ENCODE measurements at regions not wholly inside any gene's neighbourhood (a gene's known extent, or its start where the extent isn't known, plus 50 kb on each side); places are given as distances from the start of the nearest gene placed in this dataset.

DNA sequence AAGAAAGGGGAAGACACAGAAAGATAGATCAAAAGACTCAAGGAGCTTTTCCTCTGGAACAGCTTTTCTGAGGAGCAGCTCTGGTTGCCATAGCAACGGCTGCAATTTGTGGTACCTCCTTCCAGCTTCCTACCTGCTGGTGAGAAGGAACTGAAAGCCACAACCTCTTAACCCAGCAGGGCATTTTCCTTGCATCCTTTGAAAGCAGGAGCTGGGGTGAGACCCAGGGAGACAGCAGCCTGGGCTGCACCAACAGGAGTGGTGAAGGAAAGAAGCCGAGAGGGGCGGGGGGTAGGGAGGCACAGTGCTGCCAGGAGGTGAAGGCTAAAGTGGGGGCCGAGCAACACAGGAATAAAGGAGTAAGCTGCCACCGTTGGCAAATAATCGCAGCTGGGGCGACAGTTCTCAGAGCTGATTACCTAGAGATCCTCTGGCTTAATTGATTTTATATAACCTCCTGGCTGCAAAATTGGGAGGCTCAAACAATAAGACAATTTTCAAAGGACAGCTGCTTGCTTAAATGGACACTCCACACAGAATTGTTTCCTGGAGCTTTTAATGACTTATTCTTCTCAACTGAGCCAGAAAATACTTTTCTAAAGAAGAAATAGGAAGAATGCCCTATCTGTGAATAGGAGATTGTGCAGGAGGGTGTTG lies 129.4 kb downstream of the RPAP3 start:
- no peak overlapping the region for H2BK5ac ChIP-seq (ENCODE audit: low read depth, low read length, poor library complexity, severe bottlenecking)
- dilution Hi-C loops (cut with HindIII; ENCODE audit: low sequenced_read_pairs, unreplicated experiment) (no loop called here), in situ Hi-C loops (cut with MboI; ENCODE audit: low sequenced_read_pairs) (no loop called here), intact Hi-C loops (cut with micrococcal nuclease) (no loop called here)
- ChIA-PET CTCF (interaction anchor here (1.1 kb wide), 1 partner anchor 11 kb away, joined by 3 read pairs; no protein-coding TSS in a partner anchor), POLR2A (ENCODE audit: unreplicated experiment) (no interaction called here)
- no peaks in the 10 kb centered on the region for H3K9me1 ChIP-seq (ENCODE audit: insufficient read depth, low read length)
- H3K4me1 ChIP-seq (ENCODE audit: control insufficient read depth, insufficient read depth, low read length), result no peaks in the 10 kb centered on the region
- H3K9ac ChIP-seq (ENCODE audit: low read depth, low read length), result no peak overlapping the region
- no TSS peak for BruUV-seq (replicated peaks)
- no peak overlapping the region for H3K23ac ChIP-seq (ENCODE audit: low read depth, low read length)
- no peak for DNase-seq
- no peak overlapping the region for H3K27ac ChIP-seq (ENCODE audit: insufficient read depth, low read length)
- H2AK5ac ChIP-seq (ENCODE audit: low read depth, low read length), result no peak overlapping the region
- H3K9me3 ChIP-seq (ENCODE audit: control insufficient read depth, insufficient read depth, low read length), result no peaks in the 10 kb centered on the region
- no peak overlapping the region for H2BK15ac ChIP-seq (ENCODE audit: low read depth, low read length)
- H2BK120ac ChIP-seq (ENCODE audit: low read depth, low read length), result no peak overlapping the region
- no peak overlapping the region for H2AFZ ChIP-seq (replicated peaks; ENCODE audit: low read length, poor library complexity)
- H4K5ac ChIP-seq (ENCODE audit: low read depth, low read length), result no peak overlapping the region
- H4K8ac ChIP-seq (ENCODE audit: low read depth in 2 of 2, low read length in 2 of 2), result no peak overlapping the region
- no peak overlapping the region for H3K4me2 ChIP-seq (ENCODE audit: low read depth, low read length)
- H4K20me1 ChIP-seq (ENCODE audit: insufficient read depth, low read length), result no peaks in the 10 kb centered on the region
- no peak overlapping the region for H3K18ac ChIP-seq (ENCODE audit: low read depth, low read length)
- H3K4me3 ChIP-seq (ENCODE audit: insufficient read depth, low read depth, low read length), result no peak overlapping the region
- no peak overlapping the region for H4K91ac ChIP-seq (ENCODE audit: insufficient read depth, low read depth, low read length)
- H2BK20ac ChIP-seq (ENCODE audit: low read depth, low read length), result no peak overlapping the region
- no peaks in the 10 kb centered on the region for H3K36me3 ChIP-seq (ENCODE audit: control insufficient read depth, insufficient read depth, low read length)
- no peak for TF ChIP-seq RFX5 (IDR thresholded peaks at IDR 0.05; ENCODE audit: low read depth, low read length)
- no peak for TF ChIP-seq CEBPB (IDR thresholded peaks at IDR 0.05; ENCODE audit: low read depth, low read length)
- no peak for TF ChIP-seq MAZ (IDR thresholded peaks at IDR 0.05; ENCODE audit: borderline replicate concordance, low read depth, low read length)
- no peak for TF ChIP-seq SMC3 (IDR thresholded peaks at IDR 0.05; ENCODE audit: low read depth, low read length)
- no peak for TF ChIP-seq MAFK (IDR thresholded peaks at IDR 0.05; ENCODE audit: low read depth, low read length)
- no peak for TF ChIP-seq NFE2L2 (IDR thresholded peaks at IDR 0.05; ENCODE audit: low read depth, low read length)
- no peak for TF ChIP-seq BHLHE40 (IDR thresholded peaks at IDR 0.05; ENCODE audit: low read depth, low read length)
- no peak for TF ChIP-seq RCOR1 (IDR thresholded peaks at IDR 0.05; ENCODE audit: insufficient replicate concordance, low read length)
- TF ChIP-seq CHD1 (IDR thresholded peaks at IDR 0.05; ENCODE audit: low read depth, low read length), result no peak
- TF ChIP-seq, protein P1, sequence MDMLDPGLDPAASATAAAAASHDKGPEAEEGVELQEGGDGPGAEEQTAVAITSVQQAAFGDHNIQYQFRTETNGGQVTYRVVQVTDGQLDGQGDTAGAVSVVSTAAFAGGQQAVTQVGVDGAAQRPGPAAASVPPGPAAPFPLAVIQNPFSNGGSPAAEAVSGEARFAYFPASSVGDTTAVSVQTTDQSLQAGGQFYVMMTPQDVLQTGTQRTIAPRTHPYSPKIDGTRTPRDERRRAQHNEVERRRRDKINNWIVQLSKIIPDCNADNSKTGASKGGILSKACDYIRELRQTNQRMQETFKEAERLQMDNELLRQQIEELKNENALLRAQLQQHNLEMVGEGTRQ (IDR thresholded peaks at IDR 0.05; ENCODE audit: low read depth, low read length), result no peak
- TF ChIP-seq POLR2A (IDR thresholded peaks at IDR 0.05; ENCODE audit: low read depth, low read length), result no peak
- TF ChIP-seq FOS (IDR thresholded peaks at IDR 0.05; ENCODE audit: low read depth, low read length), result no peak
- TF ChIP-seq MXI1 (IDR thresholded peaks at IDR 0.05; ENCODE audit: borderline replicate concordance, low read depth, low read length), result no peak
- TF ChIP-seq, protein P2, sequence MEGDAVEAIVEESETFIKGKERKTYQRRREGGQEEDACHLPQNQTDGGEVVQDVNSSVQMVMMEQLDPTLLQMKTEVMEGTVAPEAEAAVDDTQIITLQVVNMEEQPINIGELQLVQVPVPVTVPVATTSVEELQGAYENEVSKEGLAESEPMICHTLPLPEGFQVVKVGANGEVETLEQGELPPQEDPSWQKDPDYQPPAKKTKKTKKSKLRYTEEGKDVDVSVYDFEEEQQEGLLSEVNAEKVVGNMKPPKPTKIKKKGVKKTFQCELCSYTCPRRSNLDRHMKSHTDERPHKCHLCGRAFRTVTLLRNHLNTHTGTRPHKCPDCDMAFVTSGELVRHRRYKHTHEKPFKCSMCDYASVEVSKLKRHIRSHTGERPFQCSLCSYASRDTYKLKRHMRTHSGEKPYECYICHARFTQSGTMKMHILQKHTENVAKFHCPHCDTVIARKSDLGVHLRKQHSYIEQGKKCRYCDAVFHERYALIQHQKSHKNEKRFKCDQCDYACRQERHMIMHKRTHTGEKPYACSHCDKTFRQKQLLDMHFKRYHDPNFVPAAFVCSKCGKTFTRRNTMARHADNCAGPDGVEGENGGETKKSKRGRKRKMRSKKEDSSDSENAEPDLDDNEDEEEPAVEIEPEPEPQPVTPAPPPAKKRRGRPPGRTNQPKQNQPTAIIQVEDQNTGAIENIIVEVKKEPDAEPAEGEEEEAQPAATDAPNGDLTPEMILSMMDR (conservative IDR thresholded peaks at IDR 0.05; ENCODE audit: low read depth, low read length), result no peak
- no peak for TF ChIP-seq RAD21 (IDR thresholded peaks at IDR 0.05; ENCODE audit: low read length)
- TF ChIP-seq, protein P3, sequence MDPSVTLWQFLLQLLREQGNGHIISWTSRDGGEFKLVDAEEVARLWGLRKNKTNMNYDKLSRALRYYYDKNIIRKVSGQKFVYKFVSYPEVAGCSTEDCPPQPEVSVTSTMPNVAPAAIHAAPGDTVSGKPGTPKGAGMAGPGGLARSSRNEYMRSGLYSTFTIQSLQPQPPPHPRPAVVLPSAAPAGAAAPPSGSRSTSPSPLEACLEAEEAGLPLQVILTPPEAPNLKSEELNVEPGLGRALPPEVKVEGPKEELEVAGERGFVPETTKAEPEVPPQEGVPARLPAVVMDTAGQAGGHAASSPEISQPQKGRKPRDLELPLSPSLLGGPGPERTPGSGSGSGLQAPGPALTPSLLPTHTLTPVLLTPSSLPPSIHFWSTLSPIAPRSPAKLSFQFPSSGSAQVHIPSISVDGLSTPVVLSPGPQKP (IDR thresholded peaks at IDR 0.05; ENCODE audit: borderline replicate concordance, low read depth, low read length), result no peak
- H3K14ac ChIP-seq (replicated peaks; ENCODE audit: low read depth, low read length), result no peak overlapping the region
- H3K4ac ChIP-seq (ENCODE audit: low read depth, low read length), result no peak overlapping the region
- H3K56ac ChIP-seq (ENCODE audit: extremely low read depth, insufficient read depth, low read length), result no peak overlapping the region
- H2AK9ac ChIP-seq (replicated peaks; ENCODE audit: low read depth, low read length, poor library complexity), result no peak overlapping the region
- H3K79me1 ChIP-seq (ENCODE audit: low read depth in 1 of 2, low read length in 2 of 2), result no peaks in the 10 kb centered on the region
- no peak for ATAC-seq (ENCODE audit: low read depth)
- 13% methylated on average over 3 of the region's 7 CpGs; no CpG with 5 or more reads in 1 of the 2 experiments for WGBS, 2 experiments (ENCODE audit: extremely low coverage in 2 of 2, insufficient read length in 1 of 2)
- peaks cover 22% of the 10 kb centered on the region for H3K27me3 ChIP-seq (ENCODE audit: control insufficient read depth, insufficient read depth, low read length)
